ENCODE measurements at regions not wholly inside any gene's neighbourhood (a gene's known extent, or its start where the extent isn't known, plus 50 kb on each side); places are given as distances from the start of the nearest gene placed in this dataset.

DNA sequence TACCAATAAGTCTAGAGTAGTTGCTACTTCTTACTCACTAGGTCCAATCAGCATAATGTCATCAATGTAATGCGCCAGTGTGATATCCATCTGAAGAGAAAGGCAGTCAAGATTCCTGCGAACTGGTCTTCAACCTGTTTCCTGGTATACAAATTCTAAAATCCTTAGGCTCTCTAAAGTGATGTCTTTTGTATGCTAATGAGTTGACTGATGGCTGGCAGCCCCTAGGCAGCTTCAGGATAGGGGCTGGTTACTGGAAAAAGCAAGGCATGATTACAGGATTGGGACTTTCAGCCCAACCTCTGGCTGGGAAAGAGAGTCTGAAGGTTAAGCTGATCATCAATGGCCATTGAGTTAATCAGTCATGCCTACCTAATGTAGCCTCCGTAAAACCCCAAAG, 250.2 kb upstream of the PTER start:
- H3K4me2 ChIP-seq, result no peak overlapping the region
- ChIA-PET CTCF (interaction anchor here (0.6 kb wide), 1 partner anchor 1414 kb away, joined by 3 read pairs; no protein-coding TSS in a partner anchor), POLR2A (no interaction called here)
- ATAC-seq, result no peak
- H3K4me3 ChIP-seq, result no peak overlapping the region
- TF ChIP-seq, protein P1, sequence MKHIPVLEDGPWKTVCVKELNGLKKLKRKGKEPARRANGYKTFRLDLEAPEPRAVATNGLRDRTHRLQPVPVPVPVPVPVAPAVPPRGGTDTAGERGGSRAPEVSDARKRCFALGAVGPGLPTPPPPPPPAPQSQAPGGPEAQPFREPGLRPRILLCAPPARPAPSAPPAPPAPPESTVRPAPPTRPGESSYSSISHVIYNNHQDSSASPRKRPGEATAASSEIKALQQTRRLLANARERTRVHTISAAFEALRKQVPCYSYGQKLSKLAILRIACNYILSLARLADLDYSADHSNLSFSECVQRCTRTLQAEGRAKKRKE (CRISPR knock-in tag; IDR thresholded peaks at IDR 0.05; ENCODE audit: low read depth), result no peak
- TF ChIP-seq, protein P2, sequence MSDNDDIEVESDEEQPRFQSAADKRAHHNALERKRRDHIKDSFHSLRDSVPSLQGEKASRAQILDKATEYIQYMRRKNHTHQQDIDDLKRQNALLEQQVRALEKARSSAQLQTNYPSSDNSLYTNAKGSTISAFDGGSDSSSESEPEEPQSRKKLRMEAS (IDR thresholded peaks at IDR 0.05), result no peak
- TF ChIP-seq HDAC2 (IDR thresholded peaks at IDR 0.05), result no peak
- H3K9me3 ChIP-seq, result no peaks in the 10 kb centered on the region
- 24% methylated on average over 3 of the region's 3 CpGs for WGBS (ENCODE audit: missing lambda C conversion rate)
- H3K27ac ChIP-seq, result no peak overlapping the region
- no peaks in the 10 kb centered on the region for H3K4me1 ChIP-seq
- FAIRE-seq, result no peak
- DNase-seq (ENCODE audit: low read depth in 1 of 2, low spot score in 1 of 2), result no peak

- WGBS (ENCODE audit: missing lambda C conversion rate), result 0% methylated on average over 2 of the region's 2 CpGs
- ChIA-PET CTCF (no interaction called here), POLR2A (no interaction called here)
- Histone ChIP-seq H3K4me1 (no peaks in the 10 kb centered on the region), H3K27ac (no peak overlapping the region), H3K4me2 (no peak overlapping the region), H3K9me3 (no peaks in the 10 kb centered on the region), H3K4me3 (no peak overlapping the region)
- ATAC-seq (no peak), DNase-seq (ENCODE audit: low read depth in 1 of 2, low spot score in 1 of 2) (no peak), FAIRE-seq (no peak)
- no peak for TF ChIP-seq RNF2 (IDR thresholded peaks at IDR 0.05; ENCODE audit: borderline replicate concordance, low read depth)
- TF ChIP-seq, protein P2 (IDR thresholded peaks at IDR 0.05), result no peak
- TF ChIP-seq RARB (CRISPR knock-in tag; IDR thresholded peaks at IDR 0.05), result no peak
- TF ChIP-seq EHF (CRISPR knock-in tag; IDR thresholded peaks at IDR 0.05), result no peak
- no peak for TF ChIP-seq REST (IDR thresholded peaks at IDR 0.05)
- TF ChIP-seq CHD4 (IDR thresholded peaks at IDR 0.05; ENCODE audit: borderline replicate concordance), result no peak
- no peak for TF ChIP-seq FOSL2 (IDR thresholded peaks at IDR 0.05)
- TF ChIP-seq FOSL2 (CRISPR knock-in tag; IDR thresholded peaks at IDR 0.05), result no peak
- TF ChIP-seq, protein P3, sequence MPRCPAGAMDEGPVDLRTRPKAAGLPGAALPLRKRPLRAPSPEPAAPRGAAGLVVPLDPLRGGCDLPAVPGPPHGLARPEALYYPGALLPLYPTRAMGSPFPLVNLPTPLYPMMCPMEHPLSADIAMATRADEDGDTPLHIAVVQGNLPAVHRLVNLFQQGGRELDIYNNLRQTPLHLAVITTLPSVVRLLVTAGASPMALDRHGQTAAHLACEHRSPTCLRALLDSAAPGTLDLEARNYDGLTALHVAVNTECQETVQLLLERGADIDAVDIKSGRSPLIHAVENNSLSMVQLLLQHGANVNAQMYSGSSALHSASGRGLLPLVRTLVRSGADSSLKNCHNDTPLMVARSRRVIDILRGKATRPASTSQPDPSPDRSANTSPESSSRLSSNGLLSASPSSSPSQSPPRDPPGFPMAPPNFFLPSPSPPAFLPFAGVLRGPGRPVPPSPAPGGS (IDR thresholded peaks at IDR 0.05), result no peak
- TF ChIP-seq, protein P1 (CRISPR knock-in tag; IDR thresholded peaks at IDR 0.05; ENCODE audit: low read depth), result no peak
- no peak for TF ChIP-seq RFX5 (IDR thresholded peaks at IDR 0.05)
- no peak for TF ChIP-seq HOXB5 (CRISPR knock-in tag; IDR thresholded peaks at IDR 0.05)
- TF ChIP-seq, protein P4, sequence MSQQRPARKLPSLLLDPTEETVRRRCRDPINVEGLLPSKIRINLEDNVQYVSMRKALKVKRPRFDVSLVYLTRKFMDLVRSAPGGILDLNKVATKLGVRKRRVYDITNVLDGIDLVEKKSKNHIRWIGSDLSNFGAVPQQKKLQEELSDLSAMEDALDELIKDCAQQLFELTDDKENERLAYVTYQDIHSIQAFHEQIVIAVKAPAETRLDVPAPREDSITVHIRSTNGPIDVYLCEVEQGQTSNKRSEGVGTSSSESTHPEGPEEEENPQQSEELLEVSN (IDR thresholded peaks at IDR 0.05; ENCODE audit: borderline replicate concordance, low read depth), result no peak
- TF ChIP-seq MAZ (IDR thresholded peaks at IDR 0.05; ENCODE audit: borderline replicate concordance, low read depth, low read length), result no peak
- no peak for TF ChIP-seq BHLHE40 (IDR thresholded peaks at IDR 0.05; ENCODE audit: low read depth, low read length)
- TF ChIP-seq FOSB (CRISPR knock-in tag; IDR thresholded peaks at IDR 0.05), result no peak
These were observed 249.6 kb upstream of the PTER start for GRCh38 chr10:16187161-16187560.

Data from A549 (cell line).